NCI-H2029 treated with DMSO at 0.1 percent for 48 hours (cell line): ENCODE measurements at regions not wholly inside any gene's neighbourhood (a gene's known extent, or its start where the extent isn't known, plus 50 kb on each side); places are given as distances from the start of the nearest gene placed in this dataset.

Source experiments
- DNase-seq: peaks from one replicate; lab custom pipeline; 2025; lab: John Stamatoyannopoulos, UW

GRCh38 chr3:168648321-168648720, 552.6 kb upstream of the GOLIM4 start:
- DNase-seq: no peak

GRCh38 chr3:168647582-168647981, 551.9 kb upstream of the GOLIM4 start:
- no peak for DNase-seq

- no peak for DNase-seq
Observed at GRCh38 chr3:168645180-168645579, 549.5 kb upstream of the GOLIM4 start.

- DNase-seq: no peak
Observed at GRCh38 chr3:168628549-168628948, 532.8 kb upstream of the GOLIM4 start.

- no peak for DNase-seq
Observed at GRCh38 chr3:168625477-168625876, 529.8 kb upstream of the GOLIM4 start.

- no peak for DNase-seq
Observed at GRCh38 chr3:168624892-168625448, 529.2 kb upstream of the GOLIM4 start.

- no peak for DNase-seq
Observed at GRCh38 chr3:168624195-168624594, 528.5 kb upstream of the GOLIM4 start.

GRCh38 chr3:168622795-168623194, 527.1 kb upstream of the GOLIM4 start:
- no peak for DNase-seq

- no peak for DNase-seq
Observed at GRCh38 chr3:168620854-168621253, 525.1 kb upstream of the GOLIM4 start.

- DNase-seq: no peak
Observed at GRCh38 chr3:168618827-168619470, 523.2 kb upstream of the GOLIM4 start.

GRCh38 chr3:168617658-168618057, 521.9 kb upstream of the GOLIM4 start:
- no peak for DNase-seq

- DNase-seq: no peak
Observed at GRCh38 chr3:168616915-168617314, 521.2 kb upstream of the GOLIM4 start.

- no peak for DNase-seq
Observed at GRCh38 chr3:168615493-168616020, 519.8 kb upstream of the GOLIM4 start.

- DNase-seq: no peak
Observed at GRCh38 chr3:168613151-168613550, 517.4 kb upstream of the GOLIM4 start.

- DNase-seq: no peak
Observed at GRCh38 chr3:168612671-168613070, 516.9 kb upstream of the GOLIM4 start.

- no peak for DNase-seq
Observed at GRCh38 chr3:168611826-168612225, 516.1 kb upstream of the GOLIM4 start.

- no peak for DNase-seq
Observed at GRCh38 chr3:168608926-168609325, 513.2 kb upstream of the GOLIM4 start.

GRCh38 chr3:168604767-168605166, 509.0 kb upstream of the GOLIM4 start:
- no peak for DNase-seq

- DNase-seq: no peak
Observed at GRCh38 chr3:168598250-168598649, 502.5 kb upstream of the GOLIM4 start.

- no peak for DNase-seq
Observed at GRCh38 chr3:168596175-168596823, 500.6 kb upstream of the GOLIM4 start.

- DNase-seq: no peak
Observed at GRCh38 chr3:168591587-168591986, 495.9 kb upstream of the GOLIM4 start.

- DNase-seq: no peak
Observed at GRCh38 chr3:168589376-168589775, 493.7 kb upstream of the GOLIM4 start.

GRCh38 chr3:168585544-168585943, 489.8 kb upstream of the GOLIM4 start:
- no peak for DNase-seq
